ENCODE measurements at regions not wholly inside any gene's neighbourhood (a gene's known extent, or its start where the extent isn't known, plus 50 kb on each side); places are given as distances from the start of the nearest gene placed in this dataset.

- DNase-seq = no peak
Measured at GRCh38 chr13:88103824-88104223, 432.7 kb downstream of the SLITRK5 start.

GRCh38 chr13:88104576-88104975 is 433.4 kb downstream of the SLITRK5 start:
- peak; percentile 14 to 45 for DNase-seq

GRCh38 chr13:88107570-88107969 is 436.4 kb downstream of the SLITRK5 start:
- DNase-seq = no peak

GRCh38 chr13:88112526-88112925 is 441.4 kb downstream of the SLITRK5 start:
- DNase-seq = no peak

GRCh38 chr13:88115976-88116375 is 444.8 kb downstream of the SLITRK5 start:
- no peak for DNase-seq

GRCh38 chr13:88118952-88119351 is 447.8 kb downstream of the SLITRK5 start:
- DNase-seq = no peak

- no peak for DNase-seq
Measured at GRCh38 chr13:88124142-88124541, 453.0 kb downstream of the SLITRK5 start.

- no peak for DNase-seq
Measured at GRCh38 chr13:88125055-88125454, 453.9 kb downstream of the SLITRK5 start.

GRCh38 chr13:88136098-88136790 is 465.1 kb downstream of the SLITRK5 start:
- DNase-seq = no peak

GRCh38 chr13:88142653-88143052 is 471.5 kb downstream of the SLITRK5 start:
- DNase-seq = no peak

GRCh38 chr13:88144580-88144979 is 473.4 kb downstream of the SLITRK5 start:
- DNase-seq = no peak

GRCh38 chr13:88153353-88153752 is 482.2 kb downstream of the SLITRK5 start:
- DNase-seq = no peak

GRCh38 chr13:88154001-88154400 is 482.8 kb downstream of the SLITRK5 start:
- DNase-seq = no peak

- DNase-seq = no peak
Measured at GRCh38 chr13:88162076-88162702, 491.0 kb downstream of the SLITRK5 start.

- no peak for DNase-seq
Measured at GRCh38 chr13:88176231-88176630, 505.1 kb downstream of the SLITRK5 start.

GRCh38 chr13:88183440-88183839 is 512.3 kb downstream of the SLITRK5 start:
- no peak for DNase-seq

GRCh38 chr13:88188986-88189385 is 517.8 kb downstream of the SLITRK5 start:
- DNase-seq = no peak

- no peak for DNase-seq
Measured at GRCh38 chr13:88189728-88190127, 518.6 kb downstream of the SLITRK5 start.

GRCh38 chr13:88196106-88196505 is 524.9 kb downstream of the SLITRK5 start:
- no peak for DNase-seq

GRCh38 chr13:88217372-88217771 is 546.2 kb downstream of the SLITRK5 start:
- no peak for DNase-seq

- no peak for DNase-seq
Measured at GRCh38 chr13:88217883-88218282, 546.7 kb downstream of the SLITRK5 start.

- DNase-seq = no peak
Measured at GRCh38 chr13:88223958-88224357, 552.8 kb downstream of the SLITRK5 start.

GRCh38 chr13:88235441-88235840 is 564.3 kb downstream of the SLITRK5 start:
- DNase-seq = no peak

GRCh38 chr13:88246239-88246638 is 575.1 kb downstream of the SLITRK5 start:
- no peak for DNase-seq

- DNase-seq = no peak
Measured at GRCh38 chr13:88248393-88248792, 577.2 kb downstream of the SLITRK5 start.
